ENCODE measurements at regions not wholly inside any gene's neighbourhood (a gene's known extent, or its start where the extent isn't known, plus 50 kb on each side); places are given as distances from the start of the nearest gene placed in this dataset.

DNA sequence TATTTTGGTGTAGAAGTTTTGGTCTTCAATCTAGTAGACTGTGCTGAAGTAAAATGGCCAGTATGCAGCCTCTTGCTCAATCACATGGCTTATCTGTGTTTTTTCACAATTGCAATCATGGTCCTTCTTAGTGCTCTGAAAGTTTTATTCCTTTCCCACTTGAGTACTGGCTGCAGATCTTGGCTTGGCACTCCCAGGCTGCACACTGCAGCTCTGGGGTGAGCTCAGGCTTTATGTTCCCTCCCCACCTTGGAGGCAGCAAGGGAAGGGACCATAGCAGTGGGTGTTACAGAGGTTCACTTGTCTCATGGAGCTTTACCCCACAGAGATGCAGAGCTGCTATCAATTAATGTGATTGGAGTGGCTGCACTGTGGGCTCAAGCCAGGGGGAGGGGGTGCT lies 156.0 kb downstream of the TENT5D start:
- TF ChIP-seq, protein P1, sequence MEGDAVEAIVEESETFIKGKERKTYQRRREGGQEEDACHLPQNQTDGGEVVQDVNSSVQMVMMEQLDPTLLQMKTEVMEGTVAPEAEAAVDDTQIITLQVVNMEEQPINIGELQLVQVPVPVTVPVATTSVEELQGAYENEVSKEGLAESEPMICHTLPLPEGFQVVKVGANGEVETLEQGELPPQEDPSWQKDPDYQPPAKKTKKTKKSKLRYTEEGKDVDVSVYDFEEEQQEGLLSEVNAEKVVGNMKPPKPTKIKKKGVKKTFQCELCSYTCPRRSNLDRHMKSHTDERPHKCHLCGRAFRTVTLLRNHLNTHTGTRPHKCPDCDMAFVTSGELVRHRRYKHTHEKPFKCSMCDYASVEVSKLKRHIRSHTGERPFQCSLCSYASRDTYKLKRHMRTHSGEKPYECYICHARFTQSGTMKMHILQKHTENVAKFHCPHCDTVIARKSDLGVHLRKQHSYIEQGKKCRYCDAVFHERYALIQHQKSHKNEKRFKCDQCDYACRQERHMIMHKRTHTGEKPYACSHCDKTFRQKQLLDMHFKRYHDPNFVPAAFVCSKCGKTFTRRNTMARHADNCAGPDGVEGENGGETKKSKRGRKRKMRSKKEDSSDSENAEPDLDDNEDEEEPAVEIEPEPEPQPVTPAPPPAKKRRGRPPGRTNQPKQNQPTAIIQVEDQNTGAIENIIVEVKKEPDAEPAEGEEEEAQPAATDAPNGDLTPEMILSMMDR (IDR thresholded peaks at IDR 0.05): no peak
- no peak for TF ChIP-seq POLR2A (IDR thresholded peaks at IDR 0.05)
